MCF 10A (cell line): ENCODE measurements at regions not wholly inside any gene's neighbourhood (a gene's known extent, or its start where the extent isn't known, plus 50 kb on each side); places are given as distances from the start of the nearest gene placed in this dataset.

ENCODE experiments used
- BruUV-seq: library from RNA; stranded (reverse); fragments of 400-500 nt; replicated peaks from 2 replicates; lab custom pipeline; 2021; lab: Mats Ljungman, UMichigan
- CTCF ChIA-PET: fragments of 300-600 bp; sonication (Branson Sonifier 250); formaldehyde crosslinking; extraction: SDS; loops from one replicate; lab custom pipeline; 2021; ENCODE audit warnings: antibody characterized with exemption, inconsistent platforms; lab: Yijun Ruan, JAX
- POLR2A ChIA-PET: fragments of 300-600, 350-650 bp; sonication (Branson Sonifier 250); formaldehyde crosslinking; extraction: SDS; loops from one replicate; lab custom pipeline; 2020; ENCODE audit warnings: antibody characterized with exemption, inconsistent platforms; lab: Yijun Ruan, JAX
- DNase-seq: peaks from one replicate; pipeline ENCODE4 v3.0.0-alpha.2; 2018; ENCODE audit not compliant: unreplicated experiment
- H3K27ac Mint-ChIP-seq: one replicate; pipeline ENCODE4 v1.8.0; 2022; ENCODE audit warnings: mild to moderate bottlenecking, low read depth, mixed read lengths; ENCODE audit not compliant: unreplicated experiment
- H3K27me3 Mint-ChIP-seq: one replicate; pipeline ENCODE4 v1.8.0; 2022; ENCODE audit warnings: mixed read lengths; ENCODE audit not compliant: insufficient read depth, unreplicated experiment
- H3K36me3 Mint-ChIP-seq: one replicate; pipeline ENCODE4 v1.8.0; 2022; ENCODE audit warnings: mild to moderate bottlenecking, moderate library complexity, mixed read lengths; ENCODE audit not compliant: insufficient read depth, unreplicated experiment
- H3K4me1 Mint-ChIP-seq: one replicate; pipeline ENCODE4 v1.8.0; 2022; ENCODE audit warnings: mixed read lengths; ENCODE audit not compliant: insufficient read depth, unreplicated experiment
- H3K4me3 Mint-ChIP-seq: one replicate; pipeline ENCODE4 v1.8.0; 2022; ENCODE audit warnings: mild to moderate bottlenecking, moderate library complexity, mixed read lengths; ENCODE audit not compliant: unreplicated experiment
- H3K9me3 Mint-ChIP-seq: one replicate; pipeline ENCODE4 v1.8.0; 2022; ENCODE audit warnings: mixed read lengths; ENCODE audit not compliant: unreplicated experiment
- intact Hi-C: fragments of 100-400 bp; cut with micrococcal nuclease; formaldehyde crosslinking; loops from 2 replicates; pipeline ENCODE4 v1.14.1; 2022
- TF ChIP-seq, protein P1 (sequence below): fragments of 200-600 bp; IDR thresholded peaks from one replicate; pipeline ENCODE4 v1.8.0; 2022; ENCODE audit warnings: antibody characterized with exemption, mild to moderate bottlenecking; ENCODE audit not compliant: unreplicated experiment

DNA sequence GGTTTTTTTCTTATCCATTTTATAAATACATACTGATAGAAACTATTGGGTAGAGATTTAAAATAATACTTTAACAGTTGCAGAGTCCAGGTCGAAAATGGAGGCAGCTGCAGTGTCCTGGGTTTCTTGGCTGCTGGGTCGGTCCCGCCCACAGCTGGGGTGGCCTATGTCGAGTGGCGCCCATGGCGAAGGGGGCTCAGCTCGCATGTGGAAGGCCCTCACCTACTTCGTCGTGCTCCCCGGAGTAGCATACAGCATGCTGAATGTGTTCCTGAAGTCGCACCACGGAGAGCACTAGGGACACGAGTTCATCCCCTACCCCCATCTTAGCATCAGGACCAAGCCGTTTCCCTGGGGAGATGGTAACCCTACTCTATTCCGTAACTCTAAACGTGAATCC is 1304.9 kb upstream of the ADGRL2 start:
- ChIA-PET POLR2A (no interaction called here), CTCF (no interaction called here)
- Mint-ChIP-seq H3K4me3 (no peak overlapping the region), H3K9me3 (no peaks in the 10 kb centered on the region), H3K27me3 (no peaks in the 10 kb centered on the region), H3K36me3 (no peaks in the 10 kb centered on the region), H3K4me1 (no peaks in the 10 kb centered on the region), H3K27ac (no peak overlapping the region)
- intact Hi-C loops, result no loop called here
- DNase-seq, result no peak
- no TSS peak for BruUV-seq
- TF ChIP-seq, protein P1, sequence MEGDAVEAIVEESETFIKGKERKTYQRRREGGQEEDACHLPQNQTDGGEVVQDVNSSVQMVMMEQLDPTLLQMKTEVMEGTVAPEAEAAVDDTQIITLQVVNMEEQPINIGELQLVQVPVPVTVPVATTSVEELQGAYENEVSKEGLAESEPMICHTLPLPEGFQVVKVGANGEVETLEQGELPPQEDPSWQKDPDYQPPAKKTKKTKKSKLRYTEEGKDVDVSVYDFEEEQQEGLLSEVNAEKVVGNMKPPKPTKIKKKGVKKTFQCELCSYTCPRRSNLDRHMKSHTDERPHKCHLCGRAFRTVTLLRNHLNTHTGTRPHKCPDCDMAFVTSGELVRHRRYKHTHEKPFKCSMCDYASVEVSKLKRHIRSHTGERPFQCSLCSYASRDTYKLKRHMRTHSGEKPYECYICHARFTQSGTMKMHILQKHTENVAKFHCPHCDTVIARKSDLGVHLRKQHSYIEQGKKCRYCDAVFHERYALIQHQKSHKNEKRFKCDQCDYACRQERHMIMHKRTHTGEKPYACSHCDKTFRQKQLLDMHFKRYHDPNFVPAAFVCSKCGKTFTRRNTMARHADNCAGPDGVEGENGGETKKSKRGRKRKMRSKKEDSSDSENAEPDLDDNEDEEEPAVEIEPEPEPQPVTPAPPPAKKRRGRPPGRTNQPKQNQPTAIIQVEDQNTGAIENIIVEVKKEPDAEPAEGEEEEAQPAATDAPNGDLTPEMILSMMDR, result no peak

DNA sequence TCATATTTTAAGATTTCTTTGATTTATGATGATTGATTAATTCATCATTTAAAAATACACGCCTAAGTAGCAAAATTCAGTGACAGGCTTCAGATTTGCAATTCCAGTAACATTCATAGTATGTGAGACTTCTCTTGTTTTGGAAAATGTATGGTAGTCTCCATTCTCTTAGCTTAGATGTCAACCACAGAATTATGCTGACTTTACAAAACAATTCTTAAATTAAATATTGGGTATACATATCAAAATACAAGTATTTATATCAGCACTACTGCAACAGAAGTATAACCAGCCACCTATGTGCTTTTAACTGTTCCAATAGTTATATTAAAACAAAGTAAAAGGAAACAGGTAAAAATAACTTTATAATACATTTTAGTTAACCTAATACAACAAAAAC is 1328.6 kb upstream of the ADGRL2 start:
- no peaks in the 10 kb centered on the region for H3K4me1 Mint-ChIP-seq
- no TSS peak for BruUV-seq
- no peaks in the 10 kb centered on the region for H3K27me3 Mint-ChIP-seq
- CTCF ChIA-PET, result no interaction called here
- no peaks in the 10 kb centered on the region for H3K9me3 Mint-ChIP-seq
- no peaks in the 10 kb centered on the region for H3K36me3 Mint-ChIP-seq
- H3K27ac Mint-ChIP-seq, result no peak overlapping the region
- POLR2A ChIA-PET, result no interaction called here
- DNase-seq, result no peak
- TF ChIP-seq, protein P1, result no peak
- H3K4me3 Mint-ChIP-seq, result no peak overlapping the region
- intact Hi-C loops, result no loop called here

DNA sequence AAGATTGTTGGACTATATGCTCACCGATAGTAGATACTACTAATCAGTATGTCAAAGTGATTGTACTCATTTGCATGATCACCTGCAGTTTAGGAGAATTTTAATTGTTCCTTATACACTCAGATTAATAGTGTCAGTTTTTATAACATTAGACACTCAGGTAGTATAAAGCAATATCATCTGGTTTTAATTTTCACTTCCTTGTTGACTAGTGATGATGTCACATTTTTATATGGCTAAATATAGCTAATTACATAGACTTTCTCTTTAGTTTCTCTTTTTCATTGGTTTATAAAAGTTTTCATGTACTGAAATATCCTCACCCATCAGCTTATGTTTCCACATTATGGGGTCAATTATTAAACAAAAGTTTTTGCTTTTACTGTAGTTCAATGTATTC is 1332.4 kb upstream of the ADGRL2 start:
- no TSS peak for BruUV-seq
- intact Hi-C loops, result no loop called here
- H3K27me3 Mint-ChIP-seq, result no peaks in the 10 kb centered on the region
- no peak overlapping the region for H3K4me3 Mint-ChIP-seq
- no peaks in the 10 kb centered on the region for H3K9me3 Mint-ChIP-seq
- no peak for DNase-seq
- CTCF ChIA-PET, result no interaction called here
- TF ChIP-seq, protein P1, result no peak
- no peaks in the 10 kb centered on the region for H3K4me1 Mint-ChIP-seq
- no peaks in the 10 kb centered on the region for H3K36me3 Mint-ChIP-seq
- POLR2A ChIA-PET, result interaction anchor here (0.7 kb wide), 1 partner anchor 21 kb away, joined by 4 read pairs; no protein-coding TSS in a partner anchor
- H3K27ac Mint-ChIP-seq, result no peak overlapping the region

DNA sequence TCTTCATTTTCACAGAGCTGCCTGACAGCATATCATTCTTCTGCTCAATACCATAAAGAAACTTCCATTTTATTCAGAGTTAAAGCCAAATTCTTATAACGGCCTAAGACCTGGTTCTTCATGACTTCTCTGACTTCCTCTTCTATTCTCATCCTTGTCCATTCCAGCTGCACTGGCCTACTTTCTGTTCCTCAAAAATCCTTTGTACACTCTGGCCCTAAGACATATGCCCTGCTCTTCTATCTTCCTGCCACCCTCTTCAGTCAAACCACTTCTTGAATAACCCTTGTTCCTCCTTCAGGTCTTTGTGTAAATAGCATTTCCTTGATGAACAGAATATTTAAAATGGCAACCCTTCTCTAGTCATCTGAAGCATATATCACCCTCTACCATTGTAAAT is 1338.7 kb upstream of the ADGRL2 start:
- no peak for DNase-seq
- CTCF ChIA-PET, result no interaction called here
- intact Hi-C loops, result no loop called here
- Mint-ChIP-seq H3K27ac (no peak overlapping the region), H3K4me3 (no peak overlapping the region), H3K27me3 (no peaks in the 10 kb centered on the region), H3K9me3 (no peaks in the 10 kb centered on the region), H3K36me3 (no peaks in the 10 kb centered on the region), H3K4me1 (no peaks in the 10 kb centered on the region)
- TF ChIP-seq, protein P1, result no peak
- no TSS peak for BruUV-seq
- POLR2A ChIA-PET, result no interaction called here
